ENCODE measurements at regions not wholly inside any gene's neighbourhood (a gene's known extent, or its start where the extent isn't known, plus 50 kb on each side); places are given as distances from the start of the nearest gene placed in this dataset.
"Not testable (repeated sequence)": the region's sequence is repeated elsewhere in the genome, so short reads cannot be mapped to it uniquely, and the experiment has no call there.

- no peaks in the 10 kb centered on the region for H3K9me2 ChIP-seq (replicated peaks; ENCODE audit: control insufficient read depth, low read length)
- H3K4me3 ChIP-seq (ENCODE audit: low read length) = peak overlapping the region; percentile 32; the same call in 1 of the 2 replicates
- TF ChIP-seq EZH2phosphoT487 (IDR thresholded peaks at IDR 0.05; ENCODE audit: borderline replicate concordance, low read length) (no peak), CTCF (IDR thresholded peaks at IDR 0.05; ENCODE audit: low read depth, low read length, poor library complexity, severe bottlenecking) (peak; percentile 19)
- no peaks in the 10 kb centered on the region for H3K27me3 ChIP-seq (ENCODE audit: control insufficient read depth, low read length)
- peak overlapping the region; percentile 63 for H3K27ac ChIP-seq (ENCODE audit: low read depth, low read length)
- H3K4me2 ChIP-seq (ENCODE audit: low read length) = peak overlapping the region; percentile 76
- peaks cover 8% of the 10 kb centered on the region for H3F3A ChIP-seq (ENCODE audit: control insufficient read depth, insufficient read depth)
- H4K20me1 ChIP-seq (ENCODE audit: control insufficient read depth, insufficient read depth, low read depth, low read length) = no peaks in the 10 kb centered on the region
- no peaks in the 10 kb centered on the region for H3K9me3 ChIP-seq (ENCODE audit: control insufficient read depth, insufficient read depth, low read length)
- peaks cover 51% of the 10 kb centered on the region for H3K4me1 ChIP-seq (ENCODE audit: control insufficient read depth, low read length)
- H3K36me3 ChIP-seq (ENCODE audit: control insufficient read depth, low read length) = no peaks in the 10 kb centered on the region
- H3K79me2 ChIP-seq (ENCODE audit: control insufficient read depth, low read length) = no peaks in the 10 kb centered on the region
Observed at GRCh38 chr12:12008931-12009611, 61.7 kb upstream of the BCL2L14 start.

- not testable (repeated sequence) for H3F3A ChIP-seq (ENCODE audit: control insufficient read depth, insufficient read depth); H3K79me2 ChIP-seq (ENCODE audit: control insufficient read depth, low read length); H3K9me3 ChIP-seq (ENCODE audit: control insufficient read depth, insufficient read depth, low read length); H3K36me3 ChIP-seq (ENCODE audit: control insufficient read depth, low read length); H4K20me1 ChIP-seq (ENCODE audit: control insufficient read depth, insufficient read depth, low read depth, low read length); H3K27me3 ChIP-seq (ENCODE audit: control insufficient read depth, low read length); H3K9me2 ChIP-seq (replicated peaks; ENCODE audit: control insufficient read depth, low read length)
- Histone ChIP-seq H3K4me1 (ENCODE audit: control insufficient read depth, low read length) (peaks cover 51% of the 10 kb centered on the region), H3K4me3 (ENCODE audit: low read length) (peak overlapping the region; percentile 58), H3K27ac (ENCODE audit: low read depth, low read length) (peak overlapping the region; percentile 63), H3K4me2 (ENCODE audit: low read length) (peak overlapping the region; percentile 76)
Observed at GRCh38 chr12:12009749-12010276, 60.9 kb upstream of the BCL2L14 start.

- H3K4me3 ChIP-seq (ENCODE audit: low read length) = peak overlapping the region; percentile 58
- H3K36me3 ChIP-seq (ENCODE audit: control insufficient read depth, low read length) = no peaks in the 10 kb centered on the region
- no peaks in the 10 kb centered on the region for H3K79me2 ChIP-seq (ENCODE audit: control insufficient read depth, low read length)
- peak overlapping the region; percentile 63 for H3K27ac ChIP-seq (ENCODE audit: low read depth, low read length)
- no peaks in the 10 kb centered on the region for H4K20me1 ChIP-seq (ENCODE audit: control insufficient read depth, insufficient read depth, low read depth, low read length)
- H3K4me2 ChIP-seq (ENCODE audit: low read length) = peak overlapping the region; percentile 76
- H3K4me1 ChIP-seq (ENCODE audit: control insufficient read depth, low read length) = peaks cover 51% of the 10 kb centered on the region
- no peaks in the 10 kb centered on the region for H3K27me3 ChIP-seq (ENCODE audit: control insufficient read depth, low read length)
- H3K9me2 ChIP-seq (replicated peaks; ENCODE audit: control insufficient read depth, low read length) = no peaks in the 10 kb centered on the region
- H3F3A ChIP-seq (ENCODE audit: control insufficient read depth, insufficient read depth) = peaks cover 8% of the 10 kb centered on the region
- TF ChIP-seq CTCF (IDR thresholded peaks at IDR 0.05; ENCODE audit: low read depth, low read length, poor library complexity, severe bottlenecking) (no peak), EZH2phosphoT487 (IDR thresholded peaks at IDR 0.05; ENCODE audit: borderline replicate concordance, low read length) (no peak)
- H3K9me3 ChIP-seq (ENCODE audit: control insufficient read depth, insufficient read depth, low read length) = no peaks in the 10 kb centered on the region
Observed at GRCh38 chr12:12010277-12011039, 60.3 kb upstream of the BCL2L14 start.

GRCh38 chr12:12011880-12012260, 58.9 kb upstream of the BCL2L14 start:
- TF ChIP-seq EZH2phosphoT487 (IDR thresholded peaks at IDR 0.05; ENCODE audit: borderline replicate concordance, low read length) = no peak
- no peak for TF ChIP-seq CTCF (IDR thresholded peaks at IDR 0.05; ENCODE audit: low read depth, low read length, poor library complexity, severe bottlenecking)
- peaks cover 56% of the 10 kb centered on the region for H3K4me1 ChIP-seq (ENCODE audit: control insufficient read depth, low read length)
- H3K4me2 ChIP-seq (ENCODE audit: low read length) = no peak overlapping the region
- H3K9me2 ChIP-seq (replicated peaks; ENCODE audit: control insufficient read depth, low read length) = no peaks in the 10 kb centered on the region
- no peaks in the 10 kb centered on the region for H3K79me2 ChIP-seq (ENCODE audit: control insufficient read depth, low read length)
- no peaks in the 10 kb centered on the region for H3K36me3 ChIP-seq (ENCODE audit: control insufficient read depth, low read length)
- H3K27ac ChIP-seq (ENCODE audit: low read depth, low read length) = no peak overlapping the region
- H3F3A ChIP-seq (ENCODE audit: control insufficient read depth, insufficient read depth) = peaks cover 8% of the 10 kb centered on the region
- no peaks in the 10 kb centered on the region for H3K27me3 ChIP-seq (ENCODE audit: control insufficient read depth, low read length)
- H4K20me1 ChIP-seq (ENCODE audit: control insufficient read depth, insufficient read depth, low read depth, low read length) = no peaks in the 10 kb centered on the region
- H3K4me3 ChIP-seq (ENCODE audit: low read length) = no peak overlapping the region
- H3K9me3 ChIP-seq (ENCODE audit: control insufficient read depth, insufficient read depth, low read length) = no peaks in the 10 kb centered on the region
